Left ventricle myocardium inferior (tissue), 1 donor: ENCODE measurements at regions not wholly inside any gene's neighbourhood (a gene's known extent, or its start where the extent isn't known, plus 50 kb on each side); places are given as distances from the start of the nearest gene placed in this dataset.

Source experiments
- DNase-seq: peaks from one replicate; pipeline ENCODE4 v3.0.0-alpha.2; 2020
- H3K27ac ChIP-seq: fragments of 200-600 bp; replicated peaks from 2 replicates; pipeline ENCODE4 v1.8.0; 2021
- H3K27me3 ChIP-seq: fragments of 200-600 bp; 2 replicates; pipeline ENCODE4 v1.8.0; 2021; ENCODE audit warnings: low read depth
- H3K36me3 ChIP-seq: fragments of 200-600 bp; 2 replicates; pipeline ENCODE4 v1.8.0; 2021
- H3K4me1 ChIP-seq: fragments of 200-600 bp; 2 replicates; pipeline ENCODE4 v1.8.0; 2021
- H3K4me3 ChIP-seq: fragments of 200-600 bp; 2 replicates; pipeline ENCODE4 v1.8.0; 2021; ENCODE audit warnings: mild to moderate bottlenecking, moderate library complexity
- H3K9me3 ChIP-seq: fragments of 200-600 bp; replicated peaks from 2 replicates; pipeline ENCODE4 v1.8.0; 2021
- CTCF ChIP-seq: fragments of 200-600 bp; IDR thresholded peaks from 2 replicates; pipeline ENCODE4 v1.8.0; 2021; ENCODE audit warnings: antibody characterized with exemption, mild to moderate bottlenecking, borderline replicate concordance
- intact Hi-C: fragments of 100-400 bp; cut with micrococcal nuclease; formaldehyde crosslinking; loops from one replicate; pipeline ENCODE4 v1.11.0; 2022
- donor health status: DM: no; HTN: yes; CAD: no; lungs with severe emphysema.

- Histone ChIP-seq H3K4me3 (no peak overlapping the region), H3K36me3 (no peaks in the 10 kb centered on the region), H3K27me3 (no peaks in the 10 kb centered on the region), H3K27ac (no peak overlapping the region), H3K9me3 (no peaks in the 10 kb centered on the region), H3K4me1 (no peaks in the 10 kb centered on the region)
- intact Hi-C loops = no loop called here
- DNase-seq = no peak
- TF ChIP-seq CTCF = no peak
Observed at GRCh38 chr3:181952929-181953328, 241.2 kb downstream of the SOX2 start.

DNA sequence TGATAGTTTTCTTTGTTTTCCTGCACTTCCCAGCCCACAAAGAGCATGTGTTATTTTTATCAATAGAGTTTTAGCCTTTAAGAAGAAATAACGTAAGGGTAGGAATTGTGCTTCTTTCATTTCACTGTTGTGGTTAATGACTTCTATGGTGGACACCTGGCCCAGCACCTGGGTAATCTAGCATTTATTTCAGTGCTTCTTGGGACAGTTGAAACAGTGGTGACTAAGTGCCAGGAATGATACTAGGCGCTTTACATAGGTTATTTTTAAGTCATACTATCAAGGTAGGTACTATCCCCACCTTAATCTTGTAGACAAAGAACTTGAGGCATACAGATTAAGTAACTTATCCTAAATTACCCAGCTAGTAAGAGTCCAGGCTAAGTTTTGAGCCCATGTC lies 243.8 kb downstream of the SOX2 start:
- Histone ChIP-seq H3K27me3 (no peaks in the 10 kb centered on the region), H3K4me3 (no peak overlapping the region), H3K36me3 (no peaks in the 10 kb centered on the region), H3K27ac (no peak overlapping the region), H3K4me1 (no peaks in the 10 kb centered on the region), H3K9me3 (no peaks in the 10 kb centered on the region)
- intact Hi-C loops = no loop called here
- no peak for TF ChIP-seq CTCF
- DNase-seq = no peak

- TF ChIP-seq CTCF = no peak
- intact Hi-C loops = no loop called here
- H3K27ac ChIP-seq = no peak overlapping the region
- H3K27me3 ChIP-seq = no peaks in the 10 kb centered on the region
- no peak for DNase-seq
- no peaks in the 10 kb centered on the region for H3K9me3 ChIP-seq
- H3K36me3 ChIP-seq = no peaks in the 10 kb centered on the region
- no peak overlapping the region for H3K4me3 ChIP-seq
- H3K4me1 ChIP-seq = no peaks in the 10 kb centered on the region
Observed at GRCh38 chr3:181956122-181956521, 244.4 kb downstream of the SOX2 start.

- no peaks in the 10 kb centered on the region for H3K36me3 ChIP-seq
- no peaks in the 10 kb centered on the region for H3K27me3 ChIP-seq
- intact Hi-C loops = no loop called here
- DNase-seq = no peak
- TF ChIP-seq CTCF = no peak
- no peak overlapping the region for H3K4me3 ChIP-seq
- H3K4me1 ChIP-seq = no peaks in the 10 kb centered on the region
- H3K27ac ChIP-seq = no peak overlapping the region
- H3K9me3 ChIP-seq = no peaks in the 10 kb centered on the region
Observed at GRCh38 chr3:181966393-181966792, 254.7 kb downstream of the SOX2 start.

GRCh38 chr3:181969925-181970324 lies 258.2 kb downstream of the SOX2 start:
- Histone ChIP-seq H3K27me3 (no peaks in the 10 kb centered on the region), H3K36me3 (no peaks in the 10 kb centered on the region), H3K4me3 (no peak overlapping the region), H3K9me3 (no peaks in the 10 kb centered on the region), H3K4me1 (no peaks in the 10 kb centered on the region), H3K27ac (no peak overlapping the region)
- TF ChIP-seq CTCF = no peak
- intact Hi-C loops = no loop called here
- DNase-seq = no peak

DNA sequence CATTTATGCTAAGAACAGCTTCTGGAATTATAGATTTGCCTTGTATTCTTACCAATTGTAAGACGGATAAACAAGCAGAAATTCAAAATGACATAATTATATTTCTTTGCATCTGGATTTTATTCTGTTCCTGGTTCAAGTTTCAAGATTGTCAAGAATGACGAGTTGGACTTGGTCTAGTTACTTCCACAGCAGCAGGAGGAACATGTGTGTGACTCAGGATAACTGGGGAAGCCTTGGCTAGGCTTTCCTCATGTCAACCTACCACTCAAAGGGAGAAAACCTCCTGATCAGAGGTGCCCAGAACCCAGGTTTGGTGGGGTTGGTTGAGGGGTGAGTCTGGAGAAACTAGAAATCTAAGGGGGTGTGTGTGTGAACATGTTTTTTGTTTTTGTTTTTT lies 259.7 kb downstream of the SOX2 start:
- no peak for DNase-seq
- H3K27me3 ChIP-seq = no peaks in the 10 kb centered on the region
- H3K9me3 ChIP-seq = no peaks in the 10 kb centered on the region
- H3K4me3 ChIP-seq = no peak overlapping the region
- no peak for TF ChIP-seq CTCF
- H3K36me3 ChIP-seq = no peaks in the 10 kb centered on the region
- intact Hi-C loops = no loop called here
- H3K4me1 ChIP-seq = no peaks in the 10 kb centered on the region
- H3K27ac ChIP-seq = no peak overlapping the region
